Stimulated activated CD4-positive, alpha-beta T cell treated with anti-CD3 and anti-CD28 coated beads, Interleukin-15, amount 100 ng/mL, for 48 hours (primary cell): ENCODE measurements at regions not wholly inside any gene's neighbourhood (a gene's known extent, or its start where the extent isn't known, plus 50 kb on each side); places are given as distances from the start of the nearest gene placed in this dataset.

Experiments
- DNase-seq, 2 donors: peaks; one replicate each; pipeline ENCODE4 v3.0.0-alpha.2; 2020; ENCODE audit warnings: low read depth in 2 of 2

- no peak for DNase-seq
Measured at GRCh38 chr4:15270201-15270600, 157.6 kb upstream of the C1QTNF7 start.

GRCh38 chr4:15286041-15286440, 141.8 kb upstream of the C1QTNF7 start:
- no peak for DNase-seq

- DNase-seq: no peak
Measured at GRCh38 chr4:15291122-15291521, 136.7 kb upstream of the C1QTNF7 start.

- DNase-seq: no peak
Measured at GRCh38 chr4:15293711-15294110, 134.1 kb upstream of the C1QTNF7 start.

GRCh38 chr4:15294202-15294601, 133.6 kb upstream of the C1QTNF7 start:
- no peak for DNase-seq

- no peak for DNase-seq
Measured at GRCh38 chr4:15294832-15295231, 133.0 kb upstream of the C1QTNF7 start.

GRCh38 chr4:15295421-15296162, 132.2 kb upstream of the C1QTNF7 start:
- DNase-seq: no peak

GRCh38 chr4:15297344-15297743, 130.5 kb upstream of the C1QTNF7 start:
- no peak for DNase-seq

GRCh38 chr4:15299627-15300026, 128.2 kb upstream of the C1QTNF7 start:
- DNase-seq: no peak

- no peak for DNase-seq
Measured at GRCh38 chr4:15303052-15303641, 124.7 kb upstream of the C1QTNF7 start.

- DNase-seq: no peak
Measured at GRCh38 chr4:15314974-15315373, 112.9 kb upstream of the C1QTNF7 start.

GRCh38 chr4:15317246-15317645, 110.6 kb upstream of the C1QTNF7 start:
- no peak for DNase-seq

- DNase-seq: no peak
Measured at GRCh38 chr4:15318621-15319348, 109.0 kb upstream of the C1QTNF7 start.

GRCh38 chr4:15320121-15320678, 107.6 kb upstream of the C1QTNF7 start:
- DNase-seq: no peak

GRCh38 chr4:15322006-15322405, 105.8 kb upstream of the C1QTNF7 start:
- no peak for DNase-seq

GRCh38 chr4:15325987-15326386, 101.8 kb upstream of the C1QTNF7 start:
- DNase-seq: no peak

GRCh38 chr4:15327311-15328298, 100.2 kb upstream of the C1QTNF7 start:
- DNase-seq: no peak

- DNase-seq: no peak
Measured at GRCh38 chr4:15331930-15332329, 95.9 kb upstream of the C1QTNF7 start.

GRCh38 chr4:15332377-15332776, 95.5 kb upstream of the C1QTNF7 start:
- DNase-seq: no peak

- DNase-seq: no peak
Measured at GRCh38 chr4:15333692-15334633, 93.9 kb upstream of the C1QTNF7 start.
